ENCODE measurements at regions not wholly inside any gene's neighbourhood (a gene's known extent, or its start where the extent isn't known, plus 50 kb on each side); places are given as distances from the start of the nearest gene placed in this dataset.
"Not testable (repeated sequence)": the region's sequence is repeated elsewhere in the genome, so short reads cannot be mapped to it uniquely, and the experiment has no call there.

- H3K9me3 ChIP-seq (ENCODE audit: control insufficient read depth, low read depth, low read length): no peaks in the 10 kb centered on the region
- no peak overlapping the region for H3K4me3 ChIP-seq (ENCODE audit: low read length)
- H3K36me3 ChIP-seq (ENCODE audit: control insufficient read depth, insufficient read depth, low read length): no peaks in the 10 kb centered on the region
- H3K27me3 ChIP-seq (ENCODE audit: control insufficient read depth, insufficient read depth, low read length): no peaks in the 10 kb centered on the region
- peak; percentile 11 to 29 for DNase-seq
- H3K4me1 ChIP-seq (ENCODE audit: control insufficient read depth, insufficient read depth, low read length): no peaks in the 10 kb centered on the region
- no CpG with 5 or more reads among the region's 6 CpGs for WGBS (ENCODE audit: insufficient coverage, low lambda C conversion rate)
- H3K27ac ChIP-seq (ENCODE audit: low read length): no peak overlapping the region
These were observed 301.8 kb upstream of the ID2 start for GRCh38 chr2:8380026-8380425.

- H3K4me1 ChIP-seq (ENCODE audit: control insufficient read depth, insufficient read depth, low read length): no peaks in the 10 kb centered on the region
- WGBS (ENCODE audit: insufficient coverage, low lambda C conversion rate): no CpG with 5 or more reads among the region's 3 CpGs
- H3K27ac ChIP-seq (ENCODE audit: low read length): no peak overlapping the region
These were observed 301.3 kb upstream of the ID2 start for GRCh38 chr2:8380566-8380965.

GRCh38 chr2:8382485-8382884 lies 299.4 kb upstream of the ID2 start:
- Histone ChIP-seq H3K4me3 (ENCODE audit: low read length) (no peak overlapping the region), H3K9me3 (ENCODE audit: control insufficient read depth, low read depth, low read length) (no peaks in the 10 kb centered on the region), H3K27me3 (ENCODE audit: control insufficient read depth, insufficient read depth, low read length) (no peaks in the 10 kb centered on the region), H3K4me1 (ENCODE audit: control insufficient read depth, insufficient read depth, low read length) (no peaks in the 10 kb centered on the region), H3K36me3 (ENCODE audit: control insufficient read depth, insufficient read depth, low read length) (no peaks in the 10 kb centered on the region), H3K27ac (ENCODE audit: low read length) (no peak overlapping the region)
- no peak for DNase-seq
- no CpG with 5 or more reads among the region's 4 CpGs for WGBS (ENCODE audit: insufficient coverage, low lambda C conversion rate)

More at GRCh38 chr2:8380566-8380965, 301.3 kb upstream of the ID2 start:
- DNase-seq: no peak
- H3K9me3 ChIP-seq (ENCODE audit: control insufficient read depth, low read depth, low read length): no peaks in the 10 kb centered on the region
- no peak overlapping the region for H3K4me3 ChIP-seq (ENCODE audit: low read length)
- no peaks in the 10 kb centered on the region for H3K27me3 ChIP-seq (ENCODE audit: control insufficient read depth, insufficient read depth, low read length)
- H3K36me3 ChIP-seq (ENCODE audit: control insufficient read depth, insufficient read depth, low read length): no peaks in the 10 kb centered on the region

GRCh38 chr2:8386748-8387147 lies 295.1 kb upstream of the ID2 start:
- WGBS (ENCODE audit: insufficient coverage, low lambda C conversion rate): 100% methylated on average over 2 of the region's 10 CpGs
- H3K27ac ChIP-seq (ENCODE audit: low read length); H3K27me3 ChIP-seq (ENCODE audit: control insufficient read depth, insufficient read depth, low read length); H3K9me3 ChIP-seq (ENCODE audit: control insufficient read depth, low read depth, low read length); H3K4me3 ChIP-seq (ENCODE audit: low read length); H3K36me3 ChIP-seq (ENCODE audit: control insufficient read depth, insufficient read depth, low read length); DNase-seq: not testable (repeated sequence)
- peaks cover 19% of the 10 kb centered on the region for H3K4me1 ChIP-seq (ENCODE audit: control insufficient read depth, insufficient read depth, low read length)

GRCh38 chr2:8388781-8389180 lies 293.1 kb upstream of the ID2 start:
- H3K9me3 ChIP-seq (ENCODE audit: control insufficient read depth, low read depth, low read length): no peaks in the 10 kb centered on the region
- H3K27ac ChIP-seq (ENCODE audit: low read length): peak overlapping the region; percentile 94
- no CpG with 5 or more reads among the region's 2 CpGs for WGBS (ENCODE audit: insufficient coverage, low lambda C conversion rate)
- H3K4me3 ChIP-seq (ENCODE audit: low read length): no peak overlapping the region
- H3K4me1 ChIP-seq (ENCODE audit: control insufficient read depth, insufficient read depth, low read length): peaks cover 19% of the 10 kb centered on the region
- DNase-seq: peak; percentile 78 to 87
- H3K27me3 ChIP-seq (ENCODE audit: control insufficient read depth, insufficient read depth, low read length): no peaks in the 10 kb centered on the region
- no peaks in the 10 kb centered on the region for H3K36me3 ChIP-seq (ENCODE audit: control insufficient read depth, insufficient read depth, low read length)

GRCh38 chr2:8389431-8390108 lies 292.3 kb upstream of the ID2 start:
- WGBS (ENCODE audit: insufficient coverage, low lambda C conversion rate): 35% methylated on average over 2 of the region's 4 CpGs
- peak; percentile 31 to 78 for DNase-seq

GRCh38 chr2:8391126-8391525 lies 290.7 kb upstream of the ID2 start:
- no CpG with 5 or more reads among the region's 2 CpGs for WGBS (ENCODE audit: insufficient coverage, low lambda C conversion rate)
- no peaks in the 10 kb centered on the region for H3K27me3 ChIP-seq (ENCODE audit: control insufficient read depth, insufficient read depth, low read length)
- H3K36me3 ChIP-seq (ENCODE audit: control insufficient read depth, insufficient read depth, low read length): no peaks in the 10 kb centered on the region
- no peak overlapping the region for H3K27ac ChIP-seq (ENCODE audit: low read length)
- H3K4me1 ChIP-seq (ENCODE audit: control insufficient read depth, insufficient read depth, low read length): peaks cover 19% of the 10 kb centered on the region
- no peak for DNase-seq
- no peaks in the 10 kb centered on the region for H3K9me3 ChIP-seq (ENCODE audit: control insufficient read depth, low read depth, low read length)
- no peak overlapping the region for H3K4me3 ChIP-seq (ENCODE audit: low read length)

More at GRCh38 chr2:8389431-8390108, 292.3 kb upstream of the ID2 start:
- H3K4me1 ChIP-seq (ENCODE audit: control insufficient read depth, insufficient read depth, low read length): peaks cover 19% of the 10 kb centered on the region
- no peaks in the 10 kb centered on the region for H3K27me3 ChIP-seq (ENCODE audit: control insufficient read depth, insufficient read depth, low read length)
- H3K36me3 ChIP-seq (ENCODE audit: control insufficient read depth, insufficient read depth, low read length): no peaks in the 10 kb centered on the region
- peak overlapping the region; percentile 94 for H3K27ac ChIP-seq (ENCODE audit: low read length)
- no peaks in the 10 kb centered on the region for H3K9me3 ChIP-seq (ENCODE audit: control insufficient read depth, low read depth, low read length)
- H3K4me3 ChIP-seq (ENCODE audit: low read length): no peak overlapping the region

GRCh38 chr2:8391584-8391983 lies 290.3 kb upstream of the ID2 start:
- no peak for DNase-seq
- no peak overlapping the region for H3K27ac ChIP-seq (ENCODE audit: low read length)
- H3K4me1 ChIP-seq (ENCODE audit: control insufficient read depth, insufficient read depth, low read length): peaks cover 19% of the 10 kb centered on the region
- WGBS (ENCODE audit: insufficient coverage, low lambda C conversion rate): no CpG with 5 or more reads among the region's 3 CpGs
- H3K9me3 ChIP-seq (ENCODE audit: control insufficient read depth, low read depth, low read length): no peaks in the 10 kb centered on the region
- no peaks in the 10 kb centered on the region for H3K27me3 ChIP-seq (ENCODE audit: control insufficient read depth, insufficient read depth, low read length)
- H3K4me3 ChIP-seq (ENCODE audit: low read length): no peak overlapping the region
- no peaks in the 10 kb centered on the region for H3K36me3 ChIP-seq (ENCODE audit: control insufficient read depth, insufficient read depth, low read length)

- no peaks in the 10 kb centered on the region for H3K36me3 ChIP-seq (ENCODE audit: control insufficient read depth, insufficient read depth, low read length)
- peaks cover 19% of the 10 kb centered on the region for H3K4me1 ChIP-seq (ENCODE audit: control insufficient read depth, insufficient read depth, low read length)
- H3K9me3 ChIP-seq (ENCODE audit: control insufficient read depth, low read depth, low read length): no peaks in the 10 kb centered on the region
- H3K27me3 ChIP-seq (ENCODE audit: control insufficient read depth, insufficient read depth, low read length): no peaks in the 10 kb centered on the region
- WGBS (ENCODE audit: insufficient coverage, low lambda C conversion rate): 100% methylated on average over 1 of the region's 12 CpGs
- no peak for DNase-seq
- H3K27ac ChIP-seq (ENCODE audit: low read length): no peak overlapping the region
- H3K4me3 ChIP-seq (ENCODE audit: low read length): no peak overlapping the region
These were observed 289.6 kb upstream of the ID2 start for GRCh38 chr2:8392098-8392866.

GRCh38 chr2:8393506-8393905 lies 288.4 kb upstream of the ID2 start:
- Histone ChIP-seq H3K4me3 (ENCODE audit: low read length) (no peak overlapping the region), H3K9me3 (ENCODE audit: control insufficient read depth, low read depth, low read length) (no peaks in the 10 kb centered on the region), H3K36me3 (ENCODE audit: control insufficient read depth, insufficient read depth, low read length) (no peaks in the 10 kb centered on the region), H3K27me3 (ENCODE audit: control insufficient read depth, insufficient read depth, low read length) (no peaks in the 10 kb centered on the region), H3K27ac (ENCODE audit: low read length) (no peak overlapping the region), H3K4me1 (ENCODE audit: control insufficient read depth, insufficient read depth, low read length) (peaks cover 14% of the 10 kb centered on the region)
- DNase-seq: no peak
- no CpG with 5 or more reads among the region's 6 CpGs for WGBS (ENCODE audit: insufficient coverage, low lambda C conversion rate)
